ENCODE measurements at regions not wholly inside any gene's neighbourhood (a gene's known extent, or its start where the extent isn't known, plus 50 kb on each side); places are given as distances from the start of the nearest gene placed in this dataset.

DNA sequence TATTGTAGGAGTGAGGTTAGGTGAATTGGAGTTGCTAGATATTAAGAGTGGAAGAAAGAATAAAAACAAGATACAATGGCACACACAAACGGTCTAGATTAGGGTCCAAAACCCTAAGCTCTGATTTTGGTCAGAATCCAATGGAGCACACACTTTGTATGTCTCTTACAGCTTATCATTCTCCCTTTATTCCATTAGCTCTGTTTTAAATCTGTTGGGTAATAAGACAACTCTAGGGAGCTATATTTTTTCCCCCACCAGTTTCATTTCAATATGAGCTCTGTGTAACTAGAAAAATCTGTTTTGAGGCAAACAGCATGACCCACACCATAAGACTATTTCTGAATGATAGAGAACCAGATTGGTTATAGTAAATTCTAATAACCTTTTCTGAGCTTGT, 465.6 kb downstream of the ADGRL2 start:
- TF ChIP-seq TAF1 (IDR thresholded peaks at IDR 0.05; ENCODE audit: borderline replicate concordance, low read depth, low read length) (no peak), POLR2AphosphoS5 (IDR thresholded peaks at IDR 0.05; ENCODE audit: low read depth, low read length) (no peak)
